ENCODE measurements at regions not wholly inside any gene's neighbourhood (a gene's known extent, or its start where the extent isn't known, plus 50 kb on each side); places are given as distances from the start of the nearest gene placed in this dataset.

GRCh38 chr4:66688674-66689073 lies 856.6 kb downstream of the CENPC start:
- Histone ChIP-seq H3K4me3 (ENCODE audit: low read depth in 1 of 2, low read length in 1 of 2) (no peak overlapping the region), H3K4me1 (ENCODE audit: control insufficient read depth in 1 of 2, insufficient read depth in 1 of 2, low read depth in 1 of 2, low read length in 1 of 2) (no peaks in the 10 kb centered on the region), H3K9me3 (no peaks in the 10 kb centered on the region), H3K27me3 (no peaks in the 10 kb centered on the region), H3K36me3 (no peaks in the 10 kb centered on the region), H3K27ac (no peak overlapping the region)
- no peak for TF ChIP-seq CTCF (IDR thresholded peaks at IDR 0.05)

- Histone ChIP-seq H3K4me3 (ENCODE audit: low read depth in 1 of 2, low read length in 1 of 2) (no peak overlapping the region), H3K4me1 (ENCODE audit: control insufficient read depth in 1 of 2, insufficient read depth in 1 of 2, low read depth in 1 of 2, low read length in 1 of 2) (no peaks in the 10 kb centered on the region), H3K27me3 (no peaks in the 10 kb centered on the region), H3K27ac (no peak overlapping the region), H3K9me3 (no peaks in the 10 kb centered on the region), H3K36me3 (no peaks in the 10 kb centered on the region)
- no peak for TF ChIP-seq CTCF (IDR thresholded peaks at IDR 0.05)
Observed at GRCh38 chr4:66687459-66687858, 857.8 kb downstream of the CENPC start.

- Histone ChIP-seq H3K27me3 (no peaks in the 10 kb centered on the region), H3K27ac (no peak overlapping the region), H3K36me3 (no peaks in the 10 kb centered on the region), H3K9me3 (no peaks in the 10 kb centered on the region), H3K4me1 (ENCODE audit: control insufficient read depth in 1 of 2, insufficient read depth in 1 of 2, low read depth in 1 of 2, low read length in 1 of 2) (no peaks in the 10 kb centered on the region), H3K4me3 (ENCODE audit: low read depth in 1 of 2, low read length in 1 of 2) (no peak overlapping the region)
- TF ChIP-seq CTCF (IDR thresholded peaks at IDR 0.05), result no peak
Observed at GRCh38 chr4:66681962-66682361, 863.3 kb downstream of the CENPC start.

- no peak overlapping the region for H3K4me3 ChIP-seq (ENCODE audit: low read depth in 1 of 2, low read length in 1 of 2)
- no peaks in the 10 kb centered on the region for H3K27me3 ChIP-seq
- H3K27ac ChIP-seq, result no peak overlapping the region
- H3K36me3 ChIP-seq, result no peaks in the 10 kb centered on the region
- H3K9me3 ChIP-seq, result no peaks in the 10 kb centered on the region
- H3K4me1 ChIP-seq (ENCODE audit: control insufficient read depth in 1 of 2, insufficient read depth in 1 of 2, low read depth in 1 of 2, low read length in 1 of 2), result no peaks in the 10 kb centered on the region
- TF ChIP-seq CTCF (IDR thresholded peaks at IDR 0.05), result no peak
Observed at GRCh38 chr4:66667249-66667648, 878.1 kb downstream of the CENPC start.

GRCh38 chr4:66662620-66663019 lies 882.7 kb downstream of the CENPC start:
- no peaks in the 10 kb centered on the region for H3K9me3 ChIP-seq
- no peaks in the 10 kb centered on the region for H3K36me3 ChIP-seq
- TF ChIP-seq CTCF (IDR thresholded peaks at IDR 0.05), result no peak

GRCh38 chr4:66658809-66659208 lies 886.5 kb downstream of the CENPC start:
- Histone ChIP-seq H3K27me3 (no peaks in the 10 kb centered on the region), H3K9me3 (no peaks in the 10 kb centered on the region), H3K4me3 (ENCODE audit: low read depth in 1 of 2, low read length in 1 of 2) (no peak overlapping the region), H3K27ac (no peak overlapping the region), H3K36me3 (no peaks in the 10 kb centered on the region), H3K4me1 (ENCODE audit: control insufficient read depth in 1 of 2, insufficient read depth in 1 of 2, low read depth in 1 of 2, low read length in 1 of 2) (no peaks in the 10 kb centered on the region)
- TF ChIP-seq CTCF (IDR thresholded peaks at IDR 0.05), result no peak

More at GRCh38 chr4:66662620-66663019, 882.7 kb downstream of the CENPC start:
- Histone ChIP-seq H3K27me3 (no peaks in the 10 kb centered on the region), H3K4me3 (ENCODE audit: low read depth in 1 of 2, low read length in 1 of 2) (no peak overlapping the region), H3K27ac (no peak overlapping the region), H3K4me1 (ENCODE audit: control insufficient read depth in 1 of 2, insufficient read depth in 1 of 2, low read depth in 1 of 2, low read length in 1 of 2) (no peaks in the 10 kb centered on the region)
